ENCODE measurements at regions not wholly inside any gene's neighbourhood (a gene's known extent, or its start where the extent isn't known, plus 50 kb on each side); places are given as distances from the start of the nearest gene placed in this dataset.

DNA sequence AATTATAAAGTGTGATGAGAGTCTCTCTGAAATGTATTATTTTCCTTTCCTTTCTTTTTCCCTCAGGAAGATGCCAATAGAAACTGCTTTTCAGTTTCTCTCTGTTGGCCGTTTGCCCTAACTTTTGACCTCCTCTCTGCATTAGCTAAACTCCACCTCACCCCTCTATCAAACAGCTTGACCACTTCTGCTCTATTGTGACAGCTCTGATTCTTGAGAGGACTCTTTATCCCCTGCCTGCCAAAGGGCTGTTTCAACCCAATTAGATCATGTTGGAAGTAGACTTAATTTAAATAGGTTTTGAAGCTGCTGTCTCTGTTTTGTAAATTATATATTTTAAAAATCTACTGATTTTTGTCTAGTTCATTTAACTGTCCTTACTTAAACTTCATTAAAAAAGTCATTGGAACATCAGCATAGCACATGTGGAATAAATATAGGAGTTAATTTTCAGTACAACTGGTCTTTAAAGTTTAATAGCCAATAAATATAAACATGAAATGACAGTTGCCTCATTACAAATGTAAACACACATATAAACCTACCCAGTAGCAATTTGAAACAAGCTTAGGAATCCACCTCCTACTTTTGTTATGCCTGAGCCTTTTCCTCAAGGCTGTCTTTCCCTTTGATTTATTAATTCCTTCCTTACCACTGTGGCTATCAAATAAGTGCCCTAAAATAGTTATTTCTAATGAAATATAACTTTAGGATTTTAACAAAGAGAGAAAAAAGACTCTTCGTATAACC lies 152.0 kb downstream of the CHRM3 start:
- DNase-seq (ENCODE audit: low read depth in 1 of 2, low spot score in 1 of 2): no peak
- Histone ChIP-seq H3K27me3 (ENCODE audit: insufficient read depth, poor library complexity, severe bottlenecking) (no peaks in the 10 kb centered on the region), H3K27ac (replicated peaks) (no peak overlapping the region), H3K4me3 (replicated peaks; ENCODE audit: insufficient read depth, low read length) (no peak overlapping the region)
- TF ChIP-seq, protein P1, sequence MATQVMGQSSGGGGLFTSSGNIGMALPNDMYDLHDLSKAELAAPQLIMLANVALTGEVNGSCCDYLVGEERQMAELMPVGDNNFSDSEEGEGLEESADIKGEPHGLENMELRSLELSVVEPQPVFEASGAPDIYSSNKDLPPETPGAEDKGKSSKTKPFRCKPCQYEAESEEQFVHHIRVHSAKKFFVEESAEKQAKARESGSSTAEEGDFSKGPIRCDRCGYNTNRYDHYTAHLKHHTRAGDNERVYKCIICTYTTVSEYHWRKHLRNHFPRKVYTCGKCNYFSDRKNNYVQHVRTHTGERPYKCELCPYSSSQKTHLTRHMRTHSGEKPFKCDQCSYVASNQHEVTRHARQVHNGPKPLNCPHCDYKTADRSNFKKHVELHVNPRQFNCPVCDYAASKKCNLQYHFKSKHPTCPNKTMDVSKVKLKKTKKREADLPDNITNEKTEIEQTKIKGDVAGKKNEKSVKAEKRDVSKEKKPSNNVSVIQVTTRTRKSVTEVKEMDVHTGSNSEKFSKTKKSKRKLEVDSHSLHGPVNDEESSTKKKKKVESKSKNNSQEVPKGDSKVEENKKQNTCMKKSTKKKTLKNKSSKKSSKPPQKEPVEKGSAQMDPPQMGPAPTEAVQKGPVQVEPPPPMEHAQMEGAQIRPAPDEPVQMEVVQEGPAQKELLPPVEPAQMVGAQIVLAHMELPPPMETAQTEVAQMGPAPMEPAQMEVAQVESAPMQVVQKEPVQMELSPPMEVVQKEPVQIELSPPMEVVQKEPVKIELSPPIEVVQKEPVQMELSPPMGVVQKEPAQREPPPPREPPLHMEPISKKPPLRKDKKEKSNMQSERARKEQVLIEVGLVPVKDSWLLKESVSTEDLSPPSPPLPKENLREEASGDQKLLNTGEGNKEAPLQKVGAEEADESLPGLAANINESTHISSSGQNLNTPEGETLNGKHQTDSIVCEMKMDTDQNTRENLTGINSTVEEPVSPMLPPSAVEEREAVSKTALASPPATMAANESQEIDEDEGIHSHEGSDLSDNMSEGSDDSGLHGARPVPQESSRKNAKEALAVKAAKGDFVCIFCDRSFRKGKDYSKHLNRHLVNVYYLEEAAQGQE (IDR thresholded peaks at IDR 0.05; ENCODE audit: insufficient replicate concordance, low read depth): no peak
- no peak for TF ChIP-seq SPI1 (IDR thresholded peaks at IDR 0.05; ENCODE audit: borderline replicate concordance, low read depth)
- no peak for TF ChIP-seq GABPA (IDR thresholded peaks at IDR 0.05; ENCODE audit: low read depth)
- TF ChIP-seq, protein P2, sequence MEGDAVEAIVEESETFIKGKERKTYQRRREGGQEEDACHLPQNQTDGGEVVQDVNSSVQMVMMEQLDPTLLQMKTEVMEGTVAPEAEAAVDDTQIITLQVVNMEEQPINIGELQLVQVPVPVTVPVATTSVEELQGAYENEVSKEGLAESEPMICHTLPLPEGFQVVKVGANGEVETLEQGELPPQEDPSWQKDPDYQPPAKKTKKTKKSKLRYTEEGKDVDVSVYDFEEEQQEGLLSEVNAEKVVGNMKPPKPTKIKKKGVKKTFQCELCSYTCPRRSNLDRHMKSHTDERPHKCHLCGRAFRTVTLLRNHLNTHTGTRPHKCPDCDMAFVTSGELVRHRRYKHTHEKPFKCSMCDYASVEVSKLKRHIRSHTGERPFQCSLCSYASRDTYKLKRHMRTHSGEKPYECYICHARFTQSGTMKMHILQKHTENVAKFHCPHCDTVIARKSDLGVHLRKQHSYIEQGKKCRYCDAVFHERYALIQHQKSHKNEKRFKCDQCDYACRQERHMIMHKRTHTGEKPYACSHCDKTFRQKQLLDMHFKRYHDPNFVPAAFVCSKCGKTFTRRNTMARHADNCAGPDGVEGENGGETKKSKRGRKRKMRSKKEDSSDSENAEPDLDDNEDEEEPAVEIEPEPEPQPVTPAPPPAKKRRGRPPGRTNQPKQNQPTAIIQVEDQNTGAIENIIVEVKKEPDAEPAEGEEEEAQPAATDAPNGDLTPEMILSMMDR (IDR thresholded peaks at IDR 0.05; ENCODE audit: insufficient read depth, low read length): no peak
- no peak for TF ChIP-seq POLR2AphosphoS5 (IDR thresholded peaks at IDR 0.05; ENCODE audit: low read depth)

DNA sequence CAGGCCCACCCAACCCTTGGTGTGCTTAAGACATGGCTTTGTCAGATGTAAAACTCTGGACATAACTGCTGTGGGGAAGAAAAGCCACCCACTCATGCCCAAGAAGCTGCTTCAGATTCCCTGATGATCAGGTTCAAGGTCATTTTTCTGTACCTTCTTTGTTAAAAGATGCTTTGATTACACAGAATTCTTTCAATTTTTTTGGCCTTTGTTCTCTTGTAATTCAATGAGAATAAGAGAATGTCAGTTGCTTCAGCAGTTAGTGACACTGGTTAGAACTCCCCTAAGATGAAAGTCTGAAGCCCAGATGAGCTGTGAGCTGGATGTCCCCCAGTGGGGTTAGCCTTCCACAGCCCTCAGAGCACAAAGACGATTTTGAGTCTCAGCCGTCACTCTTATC lies 152.7 kb downstream of the CHRM3 start:
- H3K27ac ChIP-seq (replicated peaks): no peak overlapping the region
- H3K4me3 ChIP-seq (replicated peaks; ENCODE audit: insufficient read depth, low read length): no peak overlapping the region
- TF ChIP-seq, protein P2 (IDR thresholded peaks at IDR 0.05; ENCODE audit: insufficient read depth, low read length): no peak
- TF ChIP-seq SPI1 (IDR thresholded peaks at IDR 0.05; ENCODE audit: borderline replicate concordance, low read depth) (no peak), GABPA (IDR thresholded peaks at IDR 0.05; ENCODE audit: low read depth) (no peak), POLR2AphosphoS5 (IDR thresholded peaks at IDR 0.05; ENCODE audit: low read depth) (no peak)
- TF ChIP-seq, protein P1 (IDR thresholded peaks at IDR 0.05; ENCODE audit: insufficient replicate concordance, low read depth): no peak
- no peaks in the 10 kb centered on the region for H3K27me3 ChIP-seq (ENCODE audit: insufficient read depth, poor library complexity, severe bottlenecking)
- DNase-seq (ENCODE audit: low read depth in 1 of 2, low spot score in 1 of 2): no peak

DNA sequence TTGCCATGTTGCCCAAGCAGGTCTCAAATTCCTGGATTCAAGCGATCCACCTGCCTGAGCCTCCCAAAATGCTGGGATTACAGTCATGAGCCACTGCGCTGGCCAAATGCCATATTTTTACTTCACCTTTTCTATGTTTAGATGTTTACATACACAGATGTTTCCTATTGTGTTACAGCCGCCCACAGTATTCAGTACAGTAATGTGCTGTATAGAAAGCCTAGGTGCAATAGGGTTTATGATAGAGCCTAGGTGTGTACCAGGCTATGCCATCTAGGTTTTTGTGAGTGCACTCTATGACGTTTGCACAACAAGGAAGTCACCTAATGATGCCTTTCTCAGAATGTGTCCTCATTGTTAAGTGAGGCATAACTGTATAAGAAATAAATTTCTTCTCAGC lies 153.4 kb downstream of the CHRM3 start:
- TF ChIP-seq, protein P1 (IDR thresholded peaks at IDR 0.05; ENCODE audit: insufficient replicate concordance, low read depth): no peak
- TF ChIP-seq, protein P2 (IDR thresholded peaks at IDR 0.05; ENCODE audit: insufficient read depth, low read length): no peak
- TF ChIP-seq SPI1 (IDR thresholded peaks at IDR 0.05; ENCODE audit: borderline replicate concordance, low read depth) (no peak), POLR2AphosphoS5 (IDR thresholded peaks at IDR 0.05; ENCODE audit: low read depth) (no peak), GABPA (IDR thresholded peaks at IDR 0.05; ENCODE audit: low read depth) (no peak)
- no peaks in the 10 kb centered on the region for H3K27me3 ChIP-seq (ENCODE audit: insufficient read depth, poor library complexity, severe bottlenecking)
- H3K27ac ChIP-seq (replicated peaks): no peak overlapping the region
- no peak overlapping the region for H3K4me3 ChIP-seq (replicated peaks; ENCODE audit: insufficient read depth, low read length)
- DNase-seq (ENCODE audit: low read depth in 1 of 2, low spot score in 1 of 2): no peak
